Embryonic facial prominence (tissue), 1 donor: ENCODE measurements at regions not wholly inside any gene's neighbourhood (a gene's known extent, or its start where the extent isn't known, plus 50 kb on each side); places are given as distances from the start of the nearest gene placed in this dataset.
"Not testable (repeated sequence)": the region's sequence is repeated elsewhere in the genome, so short reads cannot be mapped to it uniquely, and the experiment has no call there.

ENCODE experiments used
- DNase-seq: peaks from one replicate; pipeline ENCODE4 v3.0.0-alpha.2; 2016; ENCODE audit errors: extremely low spot score

DNA sequence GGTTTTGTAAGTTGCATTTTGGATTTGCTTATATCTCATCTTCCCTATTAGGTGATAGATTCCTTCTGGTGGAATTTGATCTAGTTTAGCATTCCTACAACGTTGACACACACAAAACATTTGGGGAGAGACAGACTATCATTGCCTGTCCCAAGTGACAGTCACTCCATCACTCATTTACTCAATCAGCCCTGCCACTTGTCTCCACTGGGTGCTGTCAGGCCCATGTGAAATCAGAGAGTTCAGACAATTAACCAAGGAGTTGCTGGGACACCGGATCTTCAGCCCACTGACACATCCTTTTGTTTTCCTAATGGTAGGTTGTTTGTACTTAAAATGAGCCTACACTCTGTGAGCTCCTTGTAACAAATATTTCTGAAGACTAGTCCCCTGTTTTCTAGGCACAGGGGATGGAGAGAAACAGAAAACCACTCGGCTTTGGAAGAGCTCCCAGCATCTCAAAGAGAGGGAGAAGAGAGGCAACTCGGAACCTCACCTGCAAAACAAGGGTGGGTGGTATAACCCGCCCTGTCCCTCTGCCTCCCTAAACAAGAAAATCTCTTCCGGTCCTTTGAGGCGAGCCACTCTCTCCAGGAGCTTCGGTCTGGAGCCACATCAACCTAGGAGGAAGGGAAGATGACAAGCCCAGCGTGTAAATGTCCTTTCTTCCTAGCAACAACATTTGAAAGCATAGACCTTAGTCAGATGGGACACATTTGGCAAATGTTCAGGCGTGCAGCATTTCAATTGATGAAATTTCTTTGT is 440.9 kb upstream of the KLF12 start:
- no peak for DNase-seq

DNA sequence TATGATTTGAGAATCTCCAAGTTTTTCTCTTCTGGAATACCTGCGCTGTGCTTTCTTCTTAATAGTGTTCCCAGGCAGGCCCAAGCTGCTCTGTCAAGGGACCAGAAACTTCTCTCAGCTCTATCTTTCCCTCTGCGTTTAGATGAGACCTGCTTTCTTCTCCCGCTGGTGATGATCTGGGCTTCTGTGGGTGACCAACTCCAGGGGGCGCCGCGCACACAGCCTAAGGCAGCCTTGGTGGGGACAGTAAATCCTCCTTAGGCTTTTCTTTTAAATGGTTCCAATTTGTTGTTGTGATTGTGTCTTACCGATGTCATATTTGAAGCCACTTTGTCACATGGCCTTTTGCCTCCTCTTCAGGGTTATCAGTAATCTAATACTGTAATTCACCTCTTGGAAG is 439.4 kb upstream of the KLF12 start:
- no peak for DNase-seq

DNA sequence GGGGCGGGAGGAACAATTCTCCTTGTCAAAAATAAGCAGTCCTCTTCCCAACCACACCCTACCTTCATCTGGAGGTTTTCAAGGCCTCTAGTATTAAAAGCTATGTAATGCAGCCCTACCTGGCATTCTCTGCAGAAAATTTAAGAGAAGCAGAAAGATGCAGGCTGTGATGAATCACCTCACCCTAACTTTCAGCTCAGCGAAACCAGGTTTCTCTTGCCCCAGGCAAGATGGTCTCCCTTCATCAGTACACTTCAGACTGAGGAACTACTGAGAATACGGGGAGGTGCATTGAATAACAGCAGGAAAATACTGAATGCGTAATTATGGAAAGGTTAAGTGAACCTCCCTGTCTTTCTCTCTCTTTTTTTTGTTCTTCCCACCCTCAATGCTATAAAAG is 437.6 kb upstream of the KLF12 start:
- no peak for DNase-seq

DNA sequence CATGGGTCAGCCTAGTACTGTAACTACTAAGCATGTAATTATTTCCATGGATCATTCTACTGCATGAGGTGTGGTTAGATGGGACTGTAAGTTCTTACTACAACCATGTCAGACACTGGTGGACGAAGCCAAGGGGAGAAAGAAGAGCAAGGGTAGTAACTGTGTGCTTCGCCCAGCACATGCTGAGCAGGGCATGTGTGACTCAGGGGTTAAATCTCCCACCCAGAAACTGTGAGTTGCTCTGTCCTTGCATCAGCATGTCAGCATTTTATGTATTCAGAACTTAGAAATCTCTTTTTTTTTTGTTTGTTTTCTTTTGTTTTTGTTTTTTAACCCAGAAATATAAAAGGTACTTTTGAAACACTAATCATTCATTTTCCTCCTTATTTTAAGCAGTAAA is 436.6 kb upstream of the KLF12 start:
- no peak for DNase-seq

DNA sequence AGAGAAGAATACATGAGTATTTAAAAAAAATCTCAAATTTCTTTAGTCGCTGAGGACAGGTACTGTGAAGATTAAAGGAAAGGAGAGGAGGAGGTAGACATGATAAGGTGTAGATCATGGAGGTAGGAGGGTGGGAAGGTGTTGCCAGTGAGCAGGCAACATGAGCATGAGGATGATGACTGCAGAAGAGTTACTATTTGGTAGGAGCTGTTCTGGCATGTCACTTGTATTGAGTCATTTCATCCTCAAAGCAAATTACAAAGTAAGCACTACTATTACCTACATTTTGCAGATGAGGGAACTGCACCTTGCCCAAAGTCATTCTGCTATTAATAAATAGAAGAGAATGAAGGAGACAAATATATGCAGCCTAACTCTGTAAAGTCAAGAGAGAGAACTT is 435.8 kb upstream of the KLF12 start:
- DNase-seq = no peak

DNA sequence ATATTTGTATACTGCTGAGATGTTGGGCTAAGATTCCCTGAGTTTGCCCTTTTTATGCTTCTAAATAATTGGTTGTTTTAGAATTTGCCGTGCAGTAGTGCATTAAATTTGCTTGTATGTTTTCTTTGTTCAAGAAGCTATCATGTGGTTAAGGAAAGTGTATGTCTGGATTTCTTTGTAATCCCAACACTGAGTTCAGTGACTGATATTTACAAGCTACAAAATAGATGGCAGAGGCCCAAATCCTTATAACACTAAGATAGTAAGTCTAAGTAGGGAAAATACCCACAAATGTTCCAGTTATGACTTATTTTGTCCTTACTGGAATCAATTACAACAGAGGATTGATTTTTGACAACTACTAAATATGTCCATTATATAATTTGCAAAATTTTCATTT is 435.0 kb upstream of the KLF12 start:
- DNase-seq = no peak

DNA sequence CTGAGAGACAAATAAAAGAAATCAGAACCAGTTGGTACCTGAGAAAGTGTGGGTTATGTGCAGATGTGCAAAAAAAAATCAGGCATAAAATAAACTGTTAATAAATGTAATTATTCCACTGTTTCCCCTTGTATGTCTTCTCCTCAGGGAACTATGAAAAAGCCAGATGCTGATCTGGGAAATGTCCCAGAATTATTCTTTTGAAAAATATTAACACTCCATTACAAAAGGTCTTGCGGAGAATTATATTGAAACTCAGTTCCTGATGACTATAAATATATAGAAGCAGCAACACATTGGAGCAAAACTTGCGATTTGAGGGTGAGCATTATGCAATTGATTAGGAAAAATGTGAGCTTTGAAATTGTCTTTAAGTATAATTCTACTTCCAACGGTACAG is 433.3 kb upstream of the KLF12 start:
- no peak for DNase-seq

DNA sequence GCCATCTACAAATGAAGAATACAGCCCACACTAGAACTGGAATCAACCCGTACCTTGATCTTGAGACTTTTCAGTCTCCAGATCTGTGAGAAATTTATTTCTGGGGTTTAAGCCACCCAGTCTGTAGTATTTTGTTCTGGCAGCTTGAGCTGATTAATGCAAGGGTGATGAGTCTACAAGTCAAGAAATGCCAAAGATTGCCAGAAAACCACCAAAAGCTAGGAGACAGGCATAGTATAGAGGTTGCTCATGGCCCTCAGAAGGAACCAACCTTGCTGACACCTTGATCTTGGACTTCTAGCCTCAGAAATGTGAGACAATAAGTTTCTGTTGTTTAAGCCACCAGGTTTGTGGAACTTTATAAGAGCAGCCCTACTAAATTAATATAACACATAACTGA is 428.2 kb upstream of the KLF12 start:
- DNase-seq = no peak

DNA sequence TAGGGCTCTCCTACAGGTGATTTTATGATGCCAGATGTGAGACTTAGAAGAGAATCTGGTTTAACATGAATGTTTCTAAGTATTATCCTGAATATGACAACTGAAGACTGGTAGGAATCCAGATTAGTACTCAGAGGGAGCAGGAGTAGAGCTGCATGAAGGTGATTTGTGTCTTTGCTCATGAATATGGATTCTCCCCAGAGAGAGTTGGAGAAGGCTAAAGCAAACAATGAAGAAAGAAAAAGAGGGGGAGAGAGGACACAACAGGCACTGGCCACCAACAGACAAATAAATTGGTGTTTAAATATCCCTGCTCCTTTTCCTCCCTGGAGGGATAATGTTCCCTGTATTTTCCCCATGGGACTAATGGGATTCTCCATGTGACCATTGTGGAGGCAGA is 427.0 kb upstream of the KLF12 start:
- no peak for DNase-seq

DNA sequence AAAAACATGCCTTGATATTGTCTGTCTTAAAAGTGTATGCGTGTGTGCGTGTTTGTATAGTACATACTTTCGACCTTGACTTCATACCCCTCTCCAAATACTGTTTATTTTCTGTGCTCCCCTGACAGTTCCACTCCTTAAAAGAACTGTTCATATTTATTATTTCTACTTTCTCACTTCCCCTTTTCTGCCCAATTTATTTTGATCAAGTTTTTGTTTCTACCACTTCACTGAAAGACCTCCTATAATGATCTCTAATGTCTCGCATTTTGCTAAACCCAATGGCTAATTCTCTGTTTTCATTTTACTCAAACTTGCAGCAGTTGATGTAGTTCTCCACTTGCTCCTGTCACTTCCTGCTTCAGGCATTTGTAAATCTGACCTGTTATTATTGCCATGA is 426.1 kb upstream of the KLF12 start:
- no peak for DNase-seq

DNA sequence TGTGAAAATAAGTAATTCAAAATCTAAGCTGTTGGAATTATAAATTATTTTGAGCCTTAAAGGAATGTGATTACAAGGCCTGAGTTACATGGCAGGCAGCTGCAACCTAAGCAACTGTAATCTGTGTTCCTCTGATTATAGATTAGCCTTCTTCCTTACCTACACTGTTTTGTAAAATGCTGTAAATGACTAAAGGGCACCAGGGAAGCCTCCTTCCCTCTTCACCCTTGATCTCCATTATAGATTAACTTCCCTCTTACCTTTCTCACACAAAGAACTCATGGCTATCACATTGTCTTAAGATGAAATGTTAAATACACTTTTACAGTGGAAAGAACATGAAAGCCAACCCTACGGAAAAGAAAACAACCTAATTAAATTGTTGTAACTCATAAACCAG is 423.7 kb upstream of the KLF12 start:
- DNase-seq = no peak

DNA sequence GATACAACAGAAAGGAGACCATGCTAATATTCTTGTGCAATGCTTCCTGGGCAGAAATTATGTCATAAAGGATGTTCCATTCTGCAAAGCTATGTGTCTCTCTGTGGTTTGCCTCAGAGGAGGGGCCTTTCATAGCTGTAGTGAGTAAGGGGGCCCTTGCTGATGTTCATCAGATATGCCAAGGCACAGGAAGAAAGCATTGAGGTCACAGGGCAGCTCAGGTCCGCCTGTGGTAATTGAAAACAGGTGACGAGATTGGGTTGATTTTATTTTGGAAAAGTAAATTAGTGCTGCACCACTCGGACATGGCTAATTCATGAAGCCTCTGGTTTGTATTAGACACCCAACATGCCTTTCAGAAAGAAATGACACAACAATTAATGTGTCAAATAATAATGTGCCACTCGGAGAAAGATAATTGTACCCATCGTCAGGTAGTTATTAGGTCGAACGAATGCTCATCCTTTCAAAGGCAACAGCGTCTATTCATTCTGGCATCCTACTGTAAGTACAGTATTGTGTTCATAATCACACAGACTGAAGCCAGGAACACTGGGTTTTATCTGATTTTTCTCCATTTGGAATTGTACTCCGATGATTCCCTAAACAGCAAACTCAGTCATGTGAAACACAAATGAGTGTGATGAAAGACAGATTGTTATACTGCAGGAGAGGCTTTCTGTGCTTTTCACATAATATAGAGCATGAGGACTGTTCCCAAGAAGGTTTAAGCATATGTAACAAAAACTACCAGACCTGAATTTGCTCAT is 421.6 kb upstream of the KLF12 start:
- DNase-seq = no peak

DNA sequence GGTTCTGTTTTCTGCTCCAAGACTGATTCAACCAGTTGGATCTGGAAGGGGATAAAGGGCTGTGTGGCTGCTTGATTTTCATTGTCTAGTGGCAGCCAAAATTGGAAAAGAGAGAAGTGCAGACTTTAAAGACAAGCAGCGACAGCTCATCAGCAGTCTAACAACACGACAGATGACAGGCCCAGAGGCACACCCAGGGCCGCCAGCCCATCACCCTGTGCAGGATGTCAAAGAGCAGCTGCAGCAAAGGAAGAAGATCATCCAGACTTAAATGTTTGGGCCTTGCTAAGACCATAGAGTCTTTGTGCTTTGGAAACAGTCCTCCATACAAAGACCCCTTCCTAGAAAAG is 421.0 kb upstream of the KLF12 start:
- no peak for DNase-seq

DNA sequence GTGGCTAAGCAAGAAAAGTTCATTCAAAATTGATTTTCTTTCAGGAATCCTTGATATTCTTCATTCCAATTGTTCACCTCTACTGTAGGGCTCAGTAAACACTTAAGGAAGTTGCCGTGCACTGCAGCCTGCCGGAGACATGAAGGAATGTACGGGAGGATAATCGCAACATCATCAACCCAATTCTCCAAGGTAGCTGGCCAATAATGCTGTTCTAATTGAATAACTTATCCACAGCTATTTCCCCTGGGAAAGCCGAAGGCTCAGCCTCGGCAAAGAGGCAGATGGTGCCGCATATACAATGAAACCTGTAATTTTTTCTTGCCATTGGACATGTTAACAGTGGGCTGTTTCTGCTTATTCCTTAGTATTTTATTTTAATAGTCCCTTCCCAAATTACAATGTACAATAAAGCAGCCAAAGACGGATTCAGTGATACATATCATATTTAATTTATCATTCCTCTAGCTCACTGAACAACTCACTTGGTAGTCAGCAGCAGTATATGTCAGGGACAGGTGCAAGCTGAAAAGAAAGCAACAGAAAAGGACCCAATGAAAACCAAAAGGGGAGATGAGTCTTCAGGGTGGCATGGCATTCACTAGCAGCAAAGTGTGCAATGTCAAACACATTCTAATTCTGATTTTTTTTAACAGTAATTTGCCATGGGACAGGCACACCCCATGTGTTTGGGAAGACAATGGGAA is 420.5 kb upstream of the KLF12 start:
- no peak for DNase-seq

DNA sequence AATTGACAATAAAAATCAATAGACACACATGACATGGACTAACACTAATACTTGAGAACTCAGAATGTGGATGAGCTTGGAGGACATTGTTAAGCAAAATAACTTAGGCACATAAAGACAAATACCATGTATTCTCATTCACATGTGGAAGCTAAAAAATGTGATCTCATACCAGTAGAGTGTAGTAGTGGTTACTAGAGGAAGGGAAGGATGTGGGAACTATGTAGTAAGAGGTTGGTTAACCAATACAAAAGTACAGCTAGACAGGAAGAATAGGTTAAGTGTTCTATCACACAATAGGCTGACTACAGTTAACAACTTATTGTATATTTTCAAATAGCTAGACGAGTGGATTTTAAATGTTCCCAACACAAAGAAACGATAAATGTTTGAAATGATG is 415.8 kb upstream of the KLF12 start:
- DNase-seq = no peak

DNA sequence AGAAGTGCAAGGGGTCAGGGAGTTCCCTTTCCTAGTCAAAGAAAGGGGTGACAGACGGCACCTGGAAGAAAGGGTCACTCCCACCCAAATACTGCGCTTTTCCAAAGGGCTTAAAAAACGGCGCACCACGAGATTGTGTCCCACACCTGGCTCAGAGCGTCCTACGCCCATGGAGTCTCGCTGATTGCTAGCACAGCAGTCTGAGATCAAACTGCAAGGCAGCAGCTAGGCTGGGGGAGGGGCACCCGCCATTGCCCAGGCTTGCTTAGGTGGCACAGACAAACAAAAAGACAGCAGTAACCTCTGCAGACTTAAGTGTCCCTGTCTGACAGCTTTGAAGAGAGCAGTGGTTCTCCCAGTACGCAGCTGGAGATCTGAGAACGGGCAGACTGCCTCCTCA is 402.4 kb upstream of the KLF12 start:
- not testable (repeated sequence) for DNase-seq

DNA sequence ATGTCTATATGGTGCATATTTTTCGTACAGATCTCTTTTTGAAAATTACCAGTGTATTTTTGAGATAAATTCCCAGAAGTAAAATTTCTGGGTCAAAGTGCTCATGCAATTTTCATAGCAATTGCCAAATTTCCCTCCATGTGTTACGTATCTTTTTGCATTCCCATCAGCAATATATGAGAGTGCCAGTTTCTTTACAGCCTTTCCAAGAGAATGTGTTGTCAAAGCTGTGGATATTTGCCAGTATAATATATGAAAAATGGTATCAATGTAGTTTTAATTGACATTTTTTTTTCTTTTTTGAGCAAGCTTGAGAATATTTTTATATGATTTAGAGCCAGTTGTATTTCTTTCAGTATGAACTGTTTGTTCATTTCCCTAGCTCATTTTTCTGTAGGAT is 399.0 kb upstream of the KLF12 start:
- DNase-seq = no peak

DNA sequence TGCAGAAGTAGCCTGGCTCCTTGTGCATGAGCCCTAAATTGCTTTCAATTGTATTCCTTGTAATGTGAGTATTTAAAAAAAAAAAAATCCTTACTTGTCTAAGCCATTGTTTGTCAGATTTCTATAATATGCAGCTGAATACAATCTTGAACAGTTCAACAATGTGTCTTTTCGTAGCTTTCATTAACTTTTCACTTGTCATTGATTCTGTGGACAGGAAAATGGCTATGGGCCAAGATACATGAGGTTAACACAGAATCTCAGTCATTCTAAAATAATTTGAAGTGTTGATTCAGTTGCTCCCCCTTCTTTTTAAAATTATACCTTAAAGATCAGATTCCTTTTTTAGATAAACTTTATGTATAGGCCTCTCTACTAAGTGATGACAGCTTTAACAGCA is 395.8 kb upstream of the KLF12 start:
- peak; percentile 9 for DNase-seq

DNA sequence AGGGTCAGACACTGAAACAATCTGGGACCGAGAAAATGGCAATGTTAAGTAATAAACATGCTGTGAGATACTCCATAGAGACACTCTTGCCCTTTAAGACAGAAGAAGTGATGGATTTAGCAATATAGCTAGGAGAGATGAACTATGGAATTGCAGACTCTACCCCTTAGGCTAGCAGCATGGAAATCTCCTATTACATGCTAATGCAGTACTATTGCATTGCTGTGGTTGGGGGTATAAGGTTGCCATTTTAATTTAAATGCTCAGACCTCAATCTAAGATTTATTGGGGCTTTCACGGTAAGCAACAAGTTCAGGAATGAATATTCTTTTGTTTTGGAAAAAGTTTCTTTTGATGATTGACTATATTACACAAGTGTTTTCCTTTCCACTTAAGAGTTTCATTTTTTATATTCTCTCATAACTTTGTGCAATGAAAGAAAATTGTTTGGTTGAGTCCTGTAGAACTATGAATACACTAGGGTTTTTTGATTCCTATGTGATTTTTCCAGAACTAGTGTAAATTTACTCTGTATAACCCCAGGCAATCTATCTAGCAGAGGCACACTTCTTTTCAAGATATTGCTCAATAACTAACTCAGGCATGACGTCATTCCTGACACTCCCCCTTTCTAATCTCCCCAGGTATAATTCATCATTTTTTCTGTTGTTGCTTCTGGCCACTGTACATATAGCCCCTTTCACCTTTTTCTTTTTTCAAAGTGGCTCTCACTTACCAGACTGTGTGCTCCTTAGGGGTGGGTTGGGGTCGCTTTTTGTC is 394.7 kb upstream of the KLF12 start:
- DNase-seq = no peak

DNA sequence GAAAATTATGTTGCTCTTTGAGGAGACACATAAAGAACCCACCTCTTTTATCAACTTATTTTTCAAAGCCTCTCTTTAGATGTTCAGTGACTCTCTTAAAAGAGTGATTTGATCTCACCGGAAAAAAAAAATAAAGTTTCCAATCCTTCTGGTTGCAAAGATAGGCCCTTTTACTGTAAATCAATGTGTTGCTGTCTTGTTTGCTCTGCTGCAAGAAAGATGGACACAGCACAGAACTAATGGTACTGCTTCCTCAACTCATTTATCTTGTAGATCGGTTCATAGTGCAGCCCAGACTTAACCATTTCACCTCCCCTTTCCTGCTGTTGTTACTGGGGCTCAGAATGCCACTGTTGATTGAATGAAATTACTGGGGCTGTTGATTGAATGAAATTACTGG is 388.9 kb upstream of the KLF12 start:
- DNase-seq = no peak

DNA sequence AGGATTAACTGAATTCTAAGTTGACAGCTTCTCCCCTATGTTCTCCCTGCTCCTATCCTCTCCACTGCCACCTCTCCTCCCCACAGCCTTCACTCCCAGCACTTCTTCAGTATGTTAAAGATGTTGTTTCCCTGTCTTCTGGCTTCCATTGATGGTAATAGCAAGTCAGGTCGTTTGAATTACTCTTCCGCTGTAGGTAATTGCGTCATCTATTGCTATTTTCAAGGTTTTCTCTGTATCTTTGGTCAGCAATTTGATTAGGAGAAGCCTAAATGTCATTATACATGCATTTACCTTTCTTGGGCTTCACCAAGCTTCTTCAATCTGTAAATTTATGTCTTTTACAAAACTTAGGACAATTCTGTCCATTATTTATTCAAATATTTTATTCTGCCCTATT is 377.3 kb upstream of the KLF12 start:
- DNase-seq = no peak

DNA sequence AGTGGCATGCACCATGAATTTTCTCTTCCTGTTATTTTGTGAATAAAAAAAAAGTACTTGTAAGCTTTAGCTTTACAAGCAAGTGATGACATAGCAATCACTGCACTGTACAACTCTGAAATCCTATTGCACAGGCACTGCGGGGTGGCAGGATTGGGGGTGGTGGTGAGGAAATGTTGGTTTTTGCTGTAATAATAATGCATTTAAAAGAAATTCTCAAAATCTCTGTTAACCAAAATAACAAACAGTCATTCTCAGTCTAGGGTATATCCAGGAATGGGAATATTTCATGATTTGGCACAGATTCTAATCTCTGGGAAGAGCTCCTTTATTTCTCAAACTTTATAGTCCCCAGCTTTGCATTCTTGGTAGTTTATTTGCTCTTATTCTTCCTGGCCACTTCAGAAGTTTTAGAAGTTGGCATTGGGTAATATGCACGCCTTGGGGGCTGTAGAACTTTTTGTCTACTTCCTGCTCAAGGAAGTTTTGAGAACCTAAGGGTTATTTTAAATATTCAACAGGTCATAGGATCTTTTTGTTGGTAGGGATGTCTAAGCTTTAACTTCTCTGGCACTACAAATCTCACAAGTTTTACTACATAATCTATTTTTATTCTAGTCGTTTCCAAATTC is 353.0 kb upstream of the KLF12 start:
- no peak for DNase-seq
